Inflammatory macrophage treated with lipopolysaccharide for 4 hours (primary cell): ENCODE measurements at regions not wholly inside any gene's neighbourhood (a gene's known extent, or its start where the extent isn't known, plus 50 kb on each side); places are given as distances from the start of the nearest gene placed in this dataset.
A peak's percentile ranks its signal among the peaks of the same experiment; 100 is the strongest.

Experiments used
- DNase-seq: peaks from one replicate; pipeline ENCODE4 v3.0.0-alpha.2; 2020

- DNase-seq: no peak
Measured at GRCh38 chr6:105476978-105477377, 74.1 kb upstream of the PREP start.

DNA sequence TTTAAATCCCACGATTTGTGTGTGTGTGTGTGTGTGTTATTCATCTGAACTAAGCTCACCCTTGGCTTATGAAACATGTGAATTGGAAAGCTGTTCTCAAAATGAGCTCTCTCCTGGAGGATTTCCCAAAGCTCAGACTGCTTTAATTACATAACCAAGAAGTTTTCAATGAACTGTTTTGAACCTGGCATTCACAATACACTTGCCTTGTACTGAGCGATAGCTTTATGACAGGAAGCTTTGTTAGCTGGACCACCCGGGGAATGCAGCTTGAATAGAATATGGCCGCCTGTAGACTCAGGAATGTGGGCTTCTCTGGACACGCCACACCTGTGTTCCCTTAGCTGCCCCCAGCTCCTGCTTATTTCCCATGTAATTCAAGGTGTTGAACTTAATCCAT, 71.4 kb upstream of the PREP start:
- no peak for DNase-seq

GRCh38 chr6:105469946-105470345, 67.1 kb upstream of the PREP start:
- DNase-seq: no peak

DNA sequence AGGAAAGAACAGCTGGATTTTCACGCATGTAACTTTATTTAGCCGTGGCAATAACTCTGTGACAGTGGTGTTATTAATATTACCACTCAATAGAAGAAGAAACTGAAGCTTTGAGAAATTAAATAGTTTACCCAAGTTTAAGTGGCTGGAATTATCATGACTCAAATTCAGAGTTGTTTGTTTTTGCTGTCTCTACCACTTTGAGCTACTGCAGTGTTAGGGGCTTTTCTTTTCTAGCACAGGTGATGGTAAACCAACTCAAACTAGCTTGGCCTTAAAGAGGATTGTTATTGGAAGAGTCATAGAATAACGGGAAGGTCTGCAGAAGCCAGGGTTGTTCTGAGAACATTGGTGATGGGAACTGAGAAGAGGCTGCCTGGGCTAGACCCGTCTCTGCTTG, 66.0 kb upstream of the PREP start:
- DNase-seq: no peak

DNA sequence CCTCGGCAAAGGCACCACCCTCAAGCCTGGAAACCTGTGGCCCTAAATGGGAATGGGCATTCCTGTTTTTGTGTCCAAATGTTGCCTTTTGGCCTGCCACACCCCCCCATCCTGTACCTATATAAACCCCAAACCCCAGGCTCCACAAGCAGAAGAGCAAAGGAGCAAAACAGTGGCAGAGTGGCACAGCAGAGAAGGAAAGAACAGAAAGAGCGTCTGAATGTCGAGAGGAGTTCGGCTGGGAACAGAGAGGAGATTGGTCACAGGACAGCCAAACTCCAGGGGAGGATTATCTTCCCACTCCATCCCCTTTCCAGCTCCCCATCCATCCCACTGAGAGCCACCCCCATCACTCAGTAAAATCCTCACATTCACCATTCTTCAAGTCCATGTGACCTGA, 58.0 kb upstream of the PREP start:
- DNase-seq: no peak

DNA sequence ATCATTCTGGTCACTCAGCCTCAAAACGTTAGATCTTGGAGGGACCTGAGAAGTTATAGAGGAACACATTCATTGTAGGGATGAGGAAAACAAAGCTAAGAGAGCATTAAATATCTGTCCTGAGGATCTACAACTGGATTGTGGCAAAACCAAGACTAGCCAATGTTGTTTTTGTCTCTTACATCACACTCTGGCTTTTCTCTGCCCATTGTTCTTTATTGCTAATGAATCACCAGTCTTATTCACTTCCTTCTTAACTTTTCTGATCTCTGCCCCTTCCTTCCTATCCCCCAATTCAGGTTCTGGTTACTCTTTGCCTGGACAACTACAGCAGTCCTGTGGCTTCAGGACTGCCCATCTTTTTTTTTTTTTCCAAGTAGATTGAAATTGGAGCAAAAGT, 57.0 kb upstream of the PREP start:
- peak; percentile 47 for DNase-seq

DNA sequence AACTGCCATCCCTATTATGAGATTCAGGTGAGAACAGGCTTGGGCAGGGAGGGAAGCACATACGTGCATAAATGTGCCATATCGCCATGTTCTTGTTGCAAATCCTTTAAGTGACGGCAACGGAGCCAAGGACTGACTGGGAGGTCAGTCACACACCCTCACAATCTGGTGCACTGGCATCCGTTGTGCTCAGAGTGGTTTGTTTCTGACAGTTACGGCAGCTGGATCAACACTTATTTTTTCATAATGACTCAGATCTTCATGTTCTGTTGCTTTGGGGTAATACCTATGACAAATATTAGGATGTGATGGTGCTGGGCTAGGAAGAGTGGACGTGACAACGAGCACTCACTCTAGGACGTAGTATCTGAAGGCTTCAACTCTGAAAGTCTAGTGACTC, 56.2 kb upstream of the PREP start:
- DNase-seq: no peak

DNA sequence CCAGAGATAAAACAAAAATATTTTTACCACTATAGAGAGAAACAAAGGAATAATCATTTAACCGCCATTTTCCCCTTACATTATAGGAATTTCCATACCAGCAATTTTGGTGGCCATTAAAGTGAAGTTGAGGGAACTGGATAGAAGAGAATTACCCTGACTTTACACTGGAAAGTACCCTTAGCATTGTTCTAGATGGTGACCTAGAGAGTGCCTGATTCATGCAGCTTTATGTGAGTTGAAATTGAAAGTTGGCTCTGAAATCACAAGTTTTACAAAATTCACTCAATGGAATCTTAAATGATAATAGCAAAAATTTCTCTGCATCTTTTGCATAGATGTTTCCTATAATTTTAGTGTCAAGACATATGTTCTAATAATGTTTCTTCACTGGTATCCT, 55.7 kb upstream of the PREP start:
- peak; percentile 21 for DNase-seq

GRCh38 chr6:105458084-105458483, 55.2 kb upstream of the PREP start:
- no peak for DNase-seq

- DNase-seq: no peak
Measured at GRCh38 chr6:105453968-105454367, 51.1 kb upstream of the PREP start.

DNA sequence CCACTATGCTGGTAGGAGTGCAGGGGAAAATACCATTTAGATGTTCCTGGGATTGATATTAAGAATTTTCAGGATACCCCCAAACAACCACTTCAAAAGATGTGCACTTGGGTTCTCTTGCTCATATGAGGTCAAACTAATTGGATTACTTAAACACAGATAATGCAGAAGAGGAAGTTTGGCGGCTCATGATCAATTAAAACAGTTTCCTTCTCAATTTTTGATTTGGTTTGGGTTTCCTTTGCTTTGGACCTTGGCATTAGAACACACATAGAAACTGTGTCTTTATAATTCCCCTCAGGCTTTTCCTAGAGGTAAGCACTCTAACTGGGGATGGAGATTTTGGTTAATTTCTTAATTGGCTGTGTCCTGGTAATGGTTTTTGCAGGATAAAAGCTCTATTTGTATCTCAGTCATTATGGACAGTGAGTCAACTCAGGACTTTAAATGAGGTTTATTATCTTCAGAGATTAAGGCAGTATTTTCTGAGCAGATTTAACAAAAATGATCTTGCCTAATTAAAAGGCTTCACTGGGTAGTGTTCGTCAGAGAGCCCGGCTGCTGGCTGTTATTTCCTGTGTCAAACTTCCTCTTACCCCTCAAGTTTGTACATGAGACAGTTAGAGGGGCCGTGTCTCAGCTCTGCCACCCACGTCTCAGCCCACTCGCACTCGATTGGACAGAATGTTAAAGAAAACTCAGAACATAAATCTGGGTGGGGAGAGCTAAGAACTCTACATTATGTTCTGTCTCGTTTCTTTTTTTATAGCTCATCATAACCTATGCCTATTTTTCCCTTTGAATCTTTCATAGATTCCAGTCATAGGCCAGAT, 50.3 kb upstream of the PREP start:
- peak; percentile 61 for DNase-seq
